Keratinocyte (primary cell): ENCODE measurements at regions not wholly inside any gene's neighbourhood (a gene's known extent, or its start where the extent isn't known, plus 50 kb on each side); places are given as distances from the start of the nearest gene placed in this dataset.

ENCODE experiments used
- DNase-seq: peaks from one replicate; pipeline ENCODE4 v3.0.0-alpha.2; 2011; ENCODE audit warnings: low read depth, missing footprints, low spot score
- FAIRE-seq: peaks from 2 replicates; lab custom pipeline; 2011; peaks lifted over from hg19 to GRCh38; lab: Jason Lieb, UNC
- H2AFZ ChIP-seq: 2 replicates; pipeline ENCODE4 v1.6.0; 2012; ENCODE audit warnings: low read length, control low read depth, inconsistent platforms; ENCODE audit not compliant: control insufficient read depth
- H3K27ac ChIP-seq: 2 replicates; pipeline ENCODE4 v1.5.1; 2011; ENCODE audit warnings: low read length; ENCODE audit not compliant: control insufficient read depth, insufficient read depth
- H3K27me3 ChIP-seq: 3 replicates; pipeline ENCODE4 v1.6.0; 2011; ENCODE audit warnings: low read length; ENCODE audit not compliant: control insufficient read depth, insufficient read depth; ENCODE audit errors: extremely low read depth
- H3K36me3 ChIP-seq, 2 experiments: 2 replicates in 1 of 2; 3 replicates in 1 of 2; pipeline ENCODE4 v1.5.1; 2011; ENCODE audit warnings: low read length in 2 of 2, mild to moderate bottlenecking in 1 of 2; ENCODE audit not compliant: control insufficient read depth in 2 of 2, insufficient read depth in 2 of 2; ENCODE audit errors: extremely low read depth in 1 of 2
- H3K4me1 ChIP-seq: 3 replicates; pipeline ENCODE4 v1.5.1; 2011; ENCODE audit warnings: low read length; ENCODE audit not compliant: control insufficient read depth, insufficient read depth; ENCODE audit errors: extremely low read depth
- H3K4me2 ChIP-seq: 3 replicates; pipeline ENCODE4 v1.6.0; 2011; ENCODE audit warnings: low read depth, low read length; ENCODE audit not compliant: control insufficient read depth, insufficient read depth; ENCODE audit errors: extremely low read depth
- H3K4me3 ChIP-seq, 3 experiments: fragments of 200-600 bp in 1 of 3; sonication (generic) in 1 of 3; 2 replicates in 2 of 3; 3 replicates in 1 of 3; pipeline ENCODE4 v1.5.1; 2011 to 2016; ENCODE audit warnings: low read length in 3 of 3, mild to moderate bottlenecking in 3 of 3, control low read depth in 2 of 3, inconsistent platforms in 1 of 3, low read depth in 1 of 3, mixed read lengths in 1 of 3, mixed run types in 1 of 3, moderate library complexity in 1 of 3; ENCODE audit not compliant: control insufficient read depth in 2 of 3, insufficient read depth in 2 of 3; ENCODE audit errors: extremely low read depth in 1 of 3
- H3K79me2 ChIP-seq: 2 replicates; pipeline ENCODE4 v1.6.0; 2012; ENCODE audit warnings: low read length; ENCODE audit not compliant: control insufficient read depth, insufficient read depth
- H3K9ac ChIP-seq: 3 replicates; pipeline ENCODE4 v1.6.0; 2011; ENCODE audit warnings: low read length; ENCODE audit not compliant: control insufficient read depth, insufficient read depth; ENCODE audit errors: extremely low read depth
- H3K9me1 ChIP-seq: 3 replicates; pipeline ENCODE4 v1.6.0; 2011; ENCODE audit warnings: low read length; ENCODE audit not compliant: control insufficient read depth, insufficient read depth; ENCODE audit errors: extremely low read depth
- H3K9me3 ChIP-seq: 2 replicates; pipeline ENCODE4 v1.5.1; 2012; ENCODE audit warnings: low read depth, low read length; ENCODE audit not compliant: control insufficient read depth
- H4K20me1 ChIP-seq: 3 replicates; pipeline ENCODE4 v1.6.0; 2011; ENCODE audit warnings: low read length; ENCODE audit not compliant: control insufficient read depth, insufficient read depth; ENCODE audit errors: extremely low read depth
- EZH2 ChIP-seq: IDR thresholded peaks from one replicate; pipeline ENCODE4 v1.6.1; 2012; ENCODE audit warnings: inconsistent platforms, mild to moderate bottlenecking, low read length, moderate library complexity
- dilution Hi-C: fragments of 300-500 bp; cut with MboI; formaldehyde crosslinking; loops from one replicate; pipeline ENCODE4 v1.7.0; 2020; ENCODE audit warnings: low sequenced_read_pairs; ENCODE audit not compliant: extremely low pct_ligation_motif_present
- TF ChIP-seq, protein P1 (sequence below), 3 experiments: IDR thresholded peaks in 1 of 3; conservative IDR thresholded peaks in 1 of 3; optimal IDR thresholded peaks in 1 of 3; 2 replicates in 2 of 3; 3 replicates in 1 of 3; pipeline versions ENCODE3 to v1.5.1; 2011; ENCODE audit warnings: low read length in 3 of 3, mild to moderate bottlenecking in 3 of 3, moderate library complexity in 2 of 3, control low read depth in 1 of 3, inconsistent platforms in 1 of 3; ENCODE audit not compliant: insufficient read depth in 2 of 3; ENCODE audit errors: extremely low read depth in 1 of 3

GRCh38 chr1:168422203-168422847 lies 121.5 kb downstream of the XCL2 start:
- H3K9ac ChIP-seq = no peak overlapping the region
- no peaks in the 10 kb centered on the region for H3K9me1 ChIP-seq

GRCh38 chr1:168421399-168422004 lies 122.3 kb downstream of the XCL2 start:
- Histone ChIP-seq H3K9ac (no peak overlapping the region), H3K9me1 (no peaks in the 10 kb centered on the region), H3K4me1 (no peaks in the 10 kb centered on the region), H2AFZ (no peak overlapping the region), H3K36me3 (no peaks in the 10 kb centered on the region), H3K4me2 (no peak overlapping the region), H3K9me3 (no peaks in the 10 kb centered on the region), H4K20me1 (no peaks in the 10 kb centered on the region), H3K27ac (no peak overlapping the region), H3K79me2 (no peaks in the 10 kb centered on the region), H3K4me3 (no peak overlapping the region), H3K27me3 (peaks cover 10% of the 10 kb centered on the region)
- TF ChIP-seq, protein P1, sequence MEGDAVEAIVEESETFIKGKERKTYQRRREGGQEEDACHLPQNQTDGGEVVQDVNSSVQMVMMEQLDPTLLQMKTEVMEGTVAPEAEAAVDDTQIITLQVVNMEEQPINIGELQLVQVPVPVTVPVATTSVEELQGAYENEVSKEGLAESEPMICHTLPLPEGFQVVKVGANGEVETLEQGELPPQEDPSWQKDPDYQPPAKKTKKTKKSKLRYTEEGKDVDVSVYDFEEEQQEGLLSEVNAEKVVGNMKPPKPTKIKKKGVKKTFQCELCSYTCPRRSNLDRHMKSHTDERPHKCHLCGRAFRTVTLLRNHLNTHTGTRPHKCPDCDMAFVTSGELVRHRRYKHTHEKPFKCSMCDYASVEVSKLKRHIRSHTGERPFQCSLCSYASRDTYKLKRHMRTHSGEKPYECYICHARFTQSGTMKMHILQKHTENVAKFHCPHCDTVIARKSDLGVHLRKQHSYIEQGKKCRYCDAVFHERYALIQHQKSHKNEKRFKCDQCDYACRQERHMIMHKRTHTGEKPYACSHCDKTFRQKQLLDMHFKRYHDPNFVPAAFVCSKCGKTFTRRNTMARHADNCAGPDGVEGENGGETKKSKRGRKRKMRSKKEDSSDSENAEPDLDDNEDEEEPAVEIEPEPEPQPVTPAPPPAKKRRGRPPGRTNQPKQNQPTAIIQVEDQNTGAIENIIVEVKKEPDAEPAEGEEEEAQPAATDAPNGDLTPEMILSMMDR (optimal IDR thresholded peaks at IDR 0.05 in 1 of 3, IDR thresholded peaks at IDR 0.05 in 1 of 3, conservative IDR thresholded peaks at IDR 0.05 in 1 of 3; ENCODE audit: extremely low read depth in 1 of 3, insufficient read depth in 2 of 3, low read length in 3 of 3) = no peak
- no peak for TF ChIP-seq EZH2
- dilution Hi-C loops = no loop called here
- DNase-seq (no peak), FAIRE-seq (no peak)

More at GRCh38 chr1:168422203-168422847, 121.5 kb downstream of the XCL2 start:
- Histone ChIP-seq H3K4me2 (no peak overlapping the region), H4K20me1 (no peaks in the 10 kb centered on the region), H2AFZ (no peak overlapping the region), H3K9me3 (no peaks in the 10 kb centered on the region), H3K79me2 (no peaks in the 10 kb centered on the region), H3K27ac (no peak overlapping the region), H3K4me3 (no peak overlapping the region), H3K36me3 (no peaks in the 10 kb centered on the region), H3K4me1 (no peaks in the 10 kb centered on the region), H3K27me3 (peaks cover 10% of the 10 kb centered on the region)
- TF ChIP-seq, protein P1 (optimal IDR thresholded peaks at IDR 0.05 in 1 of 3, IDR thresholded peaks at IDR 0.05 in 1 of 3, conservative IDR thresholded peaks at IDR 0.05 in 1 of 3; ENCODE audit: extremely low read depth in 1 of 3, insufficient read depth in 2 of 3, low read length in 3 of 3) = no peak
- dilution Hi-C loops = no loop called here
- no peak for FAIRE-seq
- no peak for DNase-seq
